Prostate gland (tissue), 2 donors: ENCODE measurements at regions not wholly inside any gene's neighbourhood (a gene's known extent, or its start where the extent isn't known, plus 50 kb on each side); places are given as distances from the start of the nearest gene placed in this dataset.

Source experiments
- POLR2AphosphoS5 ChIP-seq: sonication (generic); formaldehyde crosslinking; IDR thresholded peaks from one replicate; pipeline ENCODE4 v1.6.1; 2017; ENCODE audit warnings: antibody characterized with exemption
- TF ChIP-seq, protein P1 (sequence below), 4 experiments: fragments of 200-600 bp in 2 of 4; fragments of 450-650 bp in 2 of 4; sonication (generic) in 2 of 4; IDR thresholded peaks; 1 replicate in 3 of 4; 2 replicates in 1 of 4; pipeline ENCODE4 v1.5.1; 2016 to 2019; ENCODE audit warnings: antibody characterized with exemption in 4 of 4, mild to moderate bottlenecking in 2 of 4, moderate library complexity in 2 of 4

DNA sequence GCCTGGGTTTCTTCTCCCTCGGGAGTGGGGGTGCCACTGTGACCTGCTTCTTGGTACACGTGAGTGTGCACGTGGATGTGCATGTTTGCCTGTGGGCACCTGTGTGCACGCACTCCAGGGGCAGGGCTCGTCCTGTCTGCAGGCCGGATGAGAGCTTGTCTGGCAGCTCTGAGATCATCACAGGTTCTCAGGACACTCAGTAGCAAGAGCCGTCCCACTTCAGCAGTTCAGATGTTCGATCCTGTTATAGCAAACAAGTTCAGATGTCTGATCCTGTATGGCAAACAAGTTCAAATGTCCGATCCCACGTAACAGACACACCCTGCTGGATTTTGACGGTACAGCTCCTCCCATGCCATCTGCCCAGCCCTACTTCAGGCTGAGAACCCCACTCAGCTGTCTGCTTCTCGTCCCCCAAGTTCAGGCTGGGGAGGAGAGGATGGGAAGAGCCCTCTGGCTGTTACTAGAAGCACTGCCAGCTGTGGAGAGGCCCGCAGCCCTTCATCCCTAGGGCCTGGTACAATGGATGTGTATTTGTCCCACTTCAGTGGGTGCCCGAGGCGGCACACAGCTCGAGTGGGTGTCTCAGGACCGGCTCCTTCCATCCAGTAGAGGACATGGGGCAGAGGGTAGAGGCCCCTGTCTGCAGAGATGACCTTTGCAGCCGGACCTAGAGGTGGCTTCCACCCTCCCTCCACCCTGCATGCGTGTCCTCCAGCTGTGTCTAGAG, 1126.9 kb downstream of the BRD1 start:
- TF ChIP-seq POLR2AphosphoS5: no peak
- TF ChIP-seq, protein P1, sequence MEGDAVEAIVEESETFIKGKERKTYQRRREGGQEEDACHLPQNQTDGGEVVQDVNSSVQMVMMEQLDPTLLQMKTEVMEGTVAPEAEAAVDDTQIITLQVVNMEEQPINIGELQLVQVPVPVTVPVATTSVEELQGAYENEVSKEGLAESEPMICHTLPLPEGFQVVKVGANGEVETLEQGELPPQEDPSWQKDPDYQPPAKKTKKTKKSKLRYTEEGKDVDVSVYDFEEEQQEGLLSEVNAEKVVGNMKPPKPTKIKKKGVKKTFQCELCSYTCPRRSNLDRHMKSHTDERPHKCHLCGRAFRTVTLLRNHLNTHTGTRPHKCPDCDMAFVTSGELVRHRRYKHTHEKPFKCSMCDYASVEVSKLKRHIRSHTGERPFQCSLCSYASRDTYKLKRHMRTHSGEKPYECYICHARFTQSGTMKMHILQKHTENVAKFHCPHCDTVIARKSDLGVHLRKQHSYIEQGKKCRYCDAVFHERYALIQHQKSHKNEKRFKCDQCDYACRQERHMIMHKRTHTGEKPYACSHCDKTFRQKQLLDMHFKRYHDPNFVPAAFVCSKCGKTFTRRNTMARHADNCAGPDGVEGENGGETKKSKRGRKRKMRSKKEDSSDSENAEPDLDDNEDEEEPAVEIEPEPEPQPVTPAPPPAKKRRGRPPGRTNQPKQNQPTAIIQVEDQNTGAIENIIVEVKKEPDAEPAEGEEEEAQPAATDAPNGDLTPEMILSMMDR (IDR thresholded peaks at IDR 0.05): no peak
